Thyroid gland (tissue), 4 donors: ENCODE measurements at regions not wholly inside any gene's neighbourhood (a gene's known extent, or its start where the extent isn't known, plus 50 kb on each side); places are given as distances from the start of the nearest gene placed in this dataset.

Experiments
- POLR2A ChIP-seq, 2 donors: fragments of 450-650 bp; IDR thresholded peaks; one replicate each; pipeline ENCODE4 v1.6.1; 2017; ENCODE audit warnings: antibody characterized with exemption in 2 of 2, mild to moderate bottlenecking in 2 of 2, moderate library complexity in 1 of 2
- TF ChIP-seq, protein P1 (sequence below), 6 experiments: fragments of 200-600 bp in 3 of 6; fragments of 450-650 bp in 3 of 6; sonication (generic) in 3 of 6; IDR thresholded peaks; one replicate each; pipeline ENCODE4 v1.5.1; 2016 to 2019; ENCODE audit warnings: antibody characterized with exemption in 6 of 6, mild to moderate bottlenecking in 2 of 6, inconsistent platforms in 1 of 6, moderate library complexity in 1 of 6

GRCh38 chr2:42920446-42921146, 128.2 kb upstream of the HAAO start:
- TF ChIP-seq POLR2A (IDR thresholded peaks at IDR 0.05), result no peak
- TF ChIP-seq, protein P1, sequence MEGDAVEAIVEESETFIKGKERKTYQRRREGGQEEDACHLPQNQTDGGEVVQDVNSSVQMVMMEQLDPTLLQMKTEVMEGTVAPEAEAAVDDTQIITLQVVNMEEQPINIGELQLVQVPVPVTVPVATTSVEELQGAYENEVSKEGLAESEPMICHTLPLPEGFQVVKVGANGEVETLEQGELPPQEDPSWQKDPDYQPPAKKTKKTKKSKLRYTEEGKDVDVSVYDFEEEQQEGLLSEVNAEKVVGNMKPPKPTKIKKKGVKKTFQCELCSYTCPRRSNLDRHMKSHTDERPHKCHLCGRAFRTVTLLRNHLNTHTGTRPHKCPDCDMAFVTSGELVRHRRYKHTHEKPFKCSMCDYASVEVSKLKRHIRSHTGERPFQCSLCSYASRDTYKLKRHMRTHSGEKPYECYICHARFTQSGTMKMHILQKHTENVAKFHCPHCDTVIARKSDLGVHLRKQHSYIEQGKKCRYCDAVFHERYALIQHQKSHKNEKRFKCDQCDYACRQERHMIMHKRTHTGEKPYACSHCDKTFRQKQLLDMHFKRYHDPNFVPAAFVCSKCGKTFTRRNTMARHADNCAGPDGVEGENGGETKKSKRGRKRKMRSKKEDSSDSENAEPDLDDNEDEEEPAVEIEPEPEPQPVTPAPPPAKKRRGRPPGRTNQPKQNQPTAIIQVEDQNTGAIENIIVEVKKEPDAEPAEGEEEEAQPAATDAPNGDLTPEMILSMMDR (IDR thresholded peaks at IDR 0.05), result no peak
